ENCODE measurements at regions not wholly inside any gene's neighbourhood (a gene's known extent, or its start where the extent isn't known, plus 50 kb on each side); places are given as distances from the start of the nearest gene placed in this dataset.

- TF ChIP-seq ZNF396 (CRISPR knock-in tag; IDR thresholded peaks at IDR 0.05; ENCODE audit: borderline replicate concordance) = no peak
- TF ChIP-seq, protein P1, sequence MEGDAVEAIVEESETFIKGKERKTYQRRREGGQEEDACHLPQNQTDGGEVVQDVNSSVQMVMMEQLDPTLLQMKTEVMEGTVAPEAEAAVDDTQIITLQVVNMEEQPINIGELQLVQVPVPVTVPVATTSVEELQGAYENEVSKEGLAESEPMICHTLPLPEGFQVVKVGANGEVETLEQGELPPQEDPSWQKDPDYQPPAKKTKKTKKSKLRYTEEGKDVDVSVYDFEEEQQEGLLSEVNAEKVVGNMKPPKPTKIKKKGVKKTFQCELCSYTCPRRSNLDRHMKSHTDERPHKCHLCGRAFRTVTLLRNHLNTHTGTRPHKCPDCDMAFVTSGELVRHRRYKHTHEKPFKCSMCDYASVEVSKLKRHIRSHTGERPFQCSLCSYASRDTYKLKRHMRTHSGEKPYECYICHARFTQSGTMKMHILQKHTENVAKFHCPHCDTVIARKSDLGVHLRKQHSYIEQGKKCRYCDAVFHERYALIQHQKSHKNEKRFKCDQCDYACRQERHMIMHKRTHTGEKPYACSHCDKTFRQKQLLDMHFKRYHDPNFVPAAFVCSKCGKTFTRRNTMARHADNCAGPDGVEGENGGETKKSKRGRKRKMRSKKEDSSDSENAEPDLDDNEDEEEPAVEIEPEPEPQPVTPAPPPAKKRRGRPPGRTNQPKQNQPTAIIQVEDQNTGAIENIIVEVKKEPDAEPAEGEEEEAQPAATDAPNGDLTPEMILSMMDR (IDR thresholded peaks at IDR 0.05) = no peak
- no peak for TF ChIP-seq NR1H2 (CRISPR knock-in tag; IDR thresholded peaks at IDR 0.05)
- no peak for TF ChIP-seq SMAD3 (CRISPR knock-in tag; IDR thresholded peaks at IDR 0.05; ENCODE audit: borderline replicate concordance)
- TF ChIP-seq, protein P2, sequence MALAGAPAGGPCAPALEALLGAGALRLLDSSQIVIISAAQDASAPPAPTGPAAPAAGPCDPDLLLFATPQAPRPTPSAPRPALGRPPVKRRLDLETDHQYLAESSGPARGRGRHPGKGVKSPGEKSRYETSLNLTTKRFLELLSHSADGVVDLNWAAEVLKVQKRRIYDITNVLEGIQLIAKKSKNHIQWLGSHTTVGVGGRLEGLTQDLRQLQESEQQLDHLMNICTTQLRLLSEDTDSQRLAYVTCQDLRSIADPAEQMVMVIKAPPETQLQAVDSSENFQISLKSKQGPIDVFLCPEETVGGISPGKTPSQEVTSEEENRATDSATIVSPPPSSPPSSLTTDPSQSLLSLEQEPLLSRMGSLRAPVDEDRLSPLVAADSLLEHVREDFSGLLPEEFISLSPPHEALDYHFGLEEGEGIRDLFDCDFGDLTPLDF (CRISPR knock-in tag; IDR thresholded peaks at IDR 0.05) = no peak
- TF ChIP-seq CREB1 (CRISPR knock-in tag; IDR thresholded peaks at IDR 0.05) = no peak
- no peak for TF ChIP-seq MAX (CRISPR knock-in tag; IDR thresholded peaks at IDR 0.05)
- TF ChIP-seq ZNF121 (CRISPR knock-in tag; IDR thresholded peaks at IDR 0.05) = no peak
Observed at GRCh38 chr2:125169764-125170146, 1144.7 kb downstream of the CNTNAP5 start.

All from WTC11 (cell line).